HG03520 (cell line): ENCODE measurements at regions not wholly inside any gene's neighbourhood (a gene's known extent, or its start where the extent isn't known, plus 50 kb on each side); places are given as distances from the start of the nearest gene placed in this dataset.

ENCODE experiments used
- ATAC-seq: cut with Tn5 transposase; IDR thresholded peaks from one replicate; pipeline ENCODE4 v1.9.1; 2021; ENCODE audit warnings: mild to moderate bottlenecking, moderate library complexity; ENCODE audit not compliant: unreplicated experiment

- no peak for ATAC-seq
Measured at GRCh38 chr16:85173981-85174751, 61.9 kb upstream of the CIBAR2 start.

GRCh38 chr16:85174871-85175723 lies 62.8 kb upstream of the CIBAR2 start:
- no peak for ATAC-seq

- ATAC-seq = no peak
Measured at GRCh38 chr16:85175724-85176233, 63.5 kb upstream of the CIBAR2 start.

- ATAC-seq = no peak
Measured at GRCh38 chr16:85176541-85177447, 64.5 kb upstream of the CIBAR2 start.

- ATAC-seq = no peak
Measured at GRCh38 chr16:85177448-85177846, 65.2 kb upstream of the CIBAR2 start.

- no peak for ATAC-seq
Measured at GRCh38 chr16:85178006-85178591, 65.8 kb upstream of the CIBAR2 start.

- ATAC-seq = no peak
Measured at GRCh38 chr16:85178596-85178995, 66.3 kb upstream of the CIBAR2 start.

- ATAC-seq = no peak
Measured at GRCh38 chr16:85179344-85180046, 67.2 kb upstream of the CIBAR2 start.

- no peak for ATAC-seq
Measured at GRCh38 chr16:85180047-85180826, 68.0 kb upstream of the CIBAR2 start.

GRCh38 chr16:85180827-85181738 lies 68.8 kb upstream of the CIBAR2 start:
- ATAC-seq = no peak

- ATAC-seq = no peak
Measured at GRCh38 chr16:85181739-85182129, 69.5 kb upstream of the CIBAR2 start.

GRCh38 chr16:85182286-85182685 lies 70.0 kb upstream of the CIBAR2 start:
- no peak for ATAC-seq

GRCh38 chr16:85182774-85183173 lies 70.5 kb upstream of the CIBAR2 start:
- ATAC-seq = no peak

- ATAC-seq = no peak
Measured at GRCh38 chr16:85183564-85183963, 71.3 kb upstream of the CIBAR2 start.

- no peak for ATAC-seq
Measured at GRCh38 chr16:85184404-85184803, 72.1 kb upstream of the CIBAR2 start.

GRCh38 chr16:85185303-85186100 lies 73.2 kb upstream of the CIBAR2 start:
- no peak for ATAC-seq

- ATAC-seq = no peak
Measured at GRCh38 chr16:85187002-85187401, 74.7 kb upstream of the CIBAR2 start.
